ENCODE measurements at regions not wholly inside any gene's neighbourhood (a gene's known extent, or its start where the extent isn't known, plus 50 kb on each side); places are given as distances from the start of the nearest gene placed in this dataset.

- no peak overlapping the region for H4K91ac ChIP-seq (ENCODE audit: insufficient read depth, low read depth, low read length)
- no peaks in the 10 kb centered on the region for H4K20me1 ChIP-seq (ENCODE audit: insufficient read depth, low read length)
- H2AK9ac ChIP-seq (replicated peaks; ENCODE audit: low read depth, low read length, poor library complexity) = no peak overlapping the region
- dilution Hi-C loops (cut with HindIII; ENCODE audit: low sequenced_read_pairs, unreplicated experiment) (no loop called here), intact Hi-C loops (cut with micrococcal nuclease) (no loop called here), in situ Hi-C loops (cut with MboI; ENCODE audit: low sequenced_read_pairs) (loop anchor here (25.0 kb wide), 1 partner anchor 96 kb away; no protein-coding TSS in a partner anchor)
- no peaks in the 10 kb centered on the region for H3K36me3 ChIP-seq (ENCODE audit: control insufficient read depth, insufficient read depth, low read length)
- H2BK20ac ChIP-seq (ENCODE audit: low read depth, low read length) = no peak overlapping the region
- no peaks in the 10 kb centered on the region for H3K9me1 ChIP-seq (ENCODE audit: insufficient read depth, low read length)
- no peak overlapping the region for H3K23ac ChIP-seq (ENCODE audit: low read depth, low read length)
- H3K14ac ChIP-seq (replicated peaks; ENCODE audit: low read depth, low read length) = no peak overlapping the region
- 29 to 100% methylated on average over 1 of the region's 2 CpGs for WGBS, 2 experiments (ENCODE audit: extremely low coverage in 2 of 2, insufficient read length in 1 of 2)
- no peak overlapping the region for H2BK120ac ChIP-seq (ENCODE audit: low read depth, low read length)
- no peak overlapping the region for H3K27ac ChIP-seq (ENCODE audit: insufficient read depth, low read length)
- H3K9me3 ChIP-seq (ENCODE audit: control insufficient read depth, insufficient read depth, low read length) = peaks cover 6% of the 10 kb centered on the region; the same call in 1 of the 2 replicates
- no peak overlapping the region for H2BK15ac ChIP-seq (ENCODE audit: low read depth, low read length)
- TF ChIP-seq CTCF (conservative IDR thresholded peaks at IDR 0.05; ENCODE audit: low read depth, low read length) = no peak
- TF ChIP-seq FOS (IDR thresholded peaks at IDR 0.05; ENCODE audit: low read depth, low read length) = no peak
- TF ChIP-seq MXI1 (IDR thresholded peaks at IDR 0.05; ENCODE audit: borderline replicate concordance, low read depth, low read length) = no peak
- TF ChIP-seq BHLHE40 (IDR thresholded peaks at IDR 0.05; ENCODE audit: low read depth, low read length) = no peak
- TF ChIP-seq USF2 (IDR thresholded peaks at IDR 0.05; ENCODE audit: low read depth, low read length) = no peak
- H4K8ac ChIP-seq (ENCODE audit: low read depth in 2 of 2, low read length in 2 of 2) = no peak overlapping the region
- H3K9ac ChIP-seq (ENCODE audit: low read depth, low read length) = no peak overlapping the region
- BruUV-seq (replicated peaks) = no TSS peak
- no peak overlapping the region for H3K4me2 ChIP-seq (ENCODE audit: low read depth, low read length)
- no peak overlapping the region for H2AK5ac ChIP-seq (ENCODE audit: low read depth, low read length)
- H3K4ac ChIP-seq (ENCODE audit: low read depth, low read length) = no peak overlapping the region
- CTCF ChIA-PET = no interaction called here
- no peak overlapping the region for H2BK5ac ChIP-seq (ENCODE audit: low read depth, low read length, poor library complexity, severe bottlenecking)
- DNase-seq = no peak
- no peak overlapping the region for H3K18ac ChIP-seq (ENCODE audit: low read depth, low read length)
- POLR2A ChIA-PET (ENCODE audit: unreplicated experiment) = no interaction called here
- no peak overlapping the region for H3K56ac ChIP-seq (ENCODE audit: extremely low read depth, insufficient read depth, low read length)
- H3K4me3 ChIP-seq (ENCODE audit: insufficient read depth, low read depth, low read length) = no peak overlapping the region
- H3K27me3 ChIP-seq (ENCODE audit: control insufficient read depth, insufficient read depth, low read length) = no peaks in the 10 kb centered on the region
- H3K4me1 ChIP-seq (ENCODE audit: control insufficient read depth, insufficient read depth, low read length) = no peaks in the 10 kb centered on the region
- no peak for ATAC-seq (ENCODE audit: low read depth)
- no peaks in the 10 kb centered on the region for H3K79me1 ChIP-seq (ENCODE audit: low read depth in 1 of 2, low read length in 2 of 2)
- no peak overlapping the region for H4K5ac ChIP-seq (ENCODE audit: low read depth, low read length)
- no peak overlapping the region for H2AFZ ChIP-seq (replicated peaks; ENCODE audit: low read length, poor library complexity)
These were observed 158.4 kb upstream of the ZKSCAN2 start for GRCh38 chr16:25416002-25416401.
